ENCODE measurements at regions not wholly inside any gene's neighbourhood (a gene's known extent, or its start where the extent isn't known, plus 50 kb on each side); places are given as distances from the start of the nearest gene placed in this dataset.
A peak's percentile ranks its signal among the peaks of the same experiment; 100 is the strongest.

DNA sequence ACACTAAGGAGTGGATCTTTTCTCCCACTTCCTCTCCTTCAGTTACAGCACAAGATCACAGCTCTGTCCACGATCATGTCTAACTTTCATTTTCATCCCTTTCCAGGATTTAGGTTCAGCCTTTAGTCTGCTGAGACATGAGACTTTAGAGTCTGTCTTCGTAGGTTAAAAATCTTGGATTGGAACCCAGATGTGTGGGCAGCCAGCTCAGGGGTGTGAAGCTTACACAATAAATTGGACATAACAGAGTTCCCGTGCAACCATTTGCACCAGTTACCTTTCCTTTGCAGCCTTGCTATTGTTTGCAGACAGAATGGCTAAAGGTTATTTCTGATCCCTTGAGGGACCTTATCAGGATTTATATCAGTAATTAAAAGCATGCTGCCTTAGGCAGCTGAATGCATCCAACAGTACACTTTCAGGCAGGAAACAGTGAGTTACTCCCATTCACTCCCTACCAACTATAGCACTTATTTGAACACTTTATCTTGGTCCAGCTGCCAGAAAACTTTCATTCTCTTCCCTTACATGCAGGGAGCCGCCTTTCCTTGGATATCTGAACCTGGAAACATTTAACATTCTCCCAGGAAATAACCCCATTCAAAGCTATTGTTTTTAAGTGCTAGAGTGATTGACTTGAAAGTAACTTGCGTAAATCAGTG lies 87.3 kb downstream of the TMEM100 start:
- ChIA-PET POLR2A (no interaction called here), CTCF (interaction anchor here (0.7 to 1.5 kb wide), 4 partner anchors 34 to 135 kb away, joined by 3 to 6 read pairs (median 4); no protein-coding TSS in a partner anchor)
- no peak for FAIRE-seq
- H3K4me1 ChIP-seq (ENCODE audit: control insufficient read depth, extremely low read depth, insufficient read depth, low read length) = no peaks in the 10 kb centered on the region
- H2AFZ ChIP-seq (ENCODE audit: low read depth, low read length) = no peak overlapping the region
- H4K20me1 ChIP-seq (replicated peaks; ENCODE audit: control insufficient read depth, extremely low read depth, insufficient read depth, low read length) = no peaks in the 10 kb centered on the region
- dilution Hi-C loops (cut with MboI; ENCODE audit: extremely low pct_ligation_motif_present, low sequenced_read_pairs) = no loop called here
- intact Hi-C loops (cut with micrococcal nuclease) = no loop called here
- DNase-seq (ENCODE audit: low read depth, low spot score) = peak; percentile 42
- no peaks in the 10 kb centered on the region for H3K9me3 ChIP-seq (replicated peaks; ENCODE audit: control insufficient read depth, insufficient read depth, low read length)
- H3K9ac ChIP-seq (replicated peaks; ENCODE audit: extremely low read depth, insufficient read depth, low read length) = no peak overlapping the region
- no peaks in the 10 kb centered on the region for H3K27me3 ChIP-seq (ENCODE audit: control insufficient read depth in 2 of 2, insufficient read depth in 2 of 2, low read length in 2 of 2)
- H3K9me1 ChIP-seq (replicated peaks; ENCODE audit: control insufficient read depth, extremely low read depth, insufficient read depth, low read length) = no peaks in the 10 kb centered on the region
- H3K4me3 ChIP-seq (replicated peaks in 1 of 3; ENCODE audit: insufficient read depth in 1 of 3, low read depth in 1 of 3, low read length in 3 of 3) = no peak overlapping the region
- no peaks in the 10 kb centered on the region for H3K79me2 ChIP-seq (ENCODE audit: control insufficient read depth, insufficient read depth, low read length)
- H3K4me2 ChIP-seq (ENCODE audit: insufficient read depth, low read length) = no peak overlapping the region
- no peaks in the 10 kb centered on the region for H3K36me3 ChIP-seq (ENCODE audit: control insufficient read depth in 2 of 2, extremely low read depth in 1 of 2, insufficient read depth in 2 of 2, low read length in 2 of 2)
- no peak for TF ChIP-seq POLR2AphosphoS5 (IDR thresholded peaks at IDR 0.05; ENCODE audit: insufficient read depth, low read depth, low read length)
- no peak for TF ChIP-seq GATA2 (IDR thresholded peaks at IDR 0.05; ENCODE audit: insufficient read depth, insufficient read length, low read depth, low read length)
- no peak for TF ChIP-seq MAX (IDR thresholded peaks at IDR 0.05; ENCODE audit: insufficient read depth, insufficient read length)
- TF ChIP-seq FOS (IDR thresholded peaks at IDR 0.05; ENCODE audit: borderline replicate concordance, insufficient read depth, low read length) = no peak
- TF ChIP-seq POLR2A (IDR thresholded peaks at IDR 0.05; ENCODE audit: low read depth, low read length) = no peak
- no peak for TF ChIP-seq JUN (IDR thresholded peaks at IDR 0.05; ENCODE audit: borderline replicate concordance, insufficient read depth, insufficient read length, low read depth)
- TF ChIP-seq EZH2 (IDR thresholded peaks at IDR 0.05; ENCODE audit: borderline replicate concordance, low read depth, low read length, severe bottlenecking) = no peak
- TF ChIP-seq, protein P1, sequence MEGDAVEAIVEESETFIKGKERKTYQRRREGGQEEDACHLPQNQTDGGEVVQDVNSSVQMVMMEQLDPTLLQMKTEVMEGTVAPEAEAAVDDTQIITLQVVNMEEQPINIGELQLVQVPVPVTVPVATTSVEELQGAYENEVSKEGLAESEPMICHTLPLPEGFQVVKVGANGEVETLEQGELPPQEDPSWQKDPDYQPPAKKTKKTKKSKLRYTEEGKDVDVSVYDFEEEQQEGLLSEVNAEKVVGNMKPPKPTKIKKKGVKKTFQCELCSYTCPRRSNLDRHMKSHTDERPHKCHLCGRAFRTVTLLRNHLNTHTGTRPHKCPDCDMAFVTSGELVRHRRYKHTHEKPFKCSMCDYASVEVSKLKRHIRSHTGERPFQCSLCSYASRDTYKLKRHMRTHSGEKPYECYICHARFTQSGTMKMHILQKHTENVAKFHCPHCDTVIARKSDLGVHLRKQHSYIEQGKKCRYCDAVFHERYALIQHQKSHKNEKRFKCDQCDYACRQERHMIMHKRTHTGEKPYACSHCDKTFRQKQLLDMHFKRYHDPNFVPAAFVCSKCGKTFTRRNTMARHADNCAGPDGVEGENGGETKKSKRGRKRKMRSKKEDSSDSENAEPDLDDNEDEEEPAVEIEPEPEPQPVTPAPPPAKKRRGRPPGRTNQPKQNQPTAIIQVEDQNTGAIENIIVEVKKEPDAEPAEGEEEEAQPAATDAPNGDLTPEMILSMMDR (IDR thresholded peaks at IDR 0.05; ENCODE audit: extremely low read depth in 1 of 2, insufficient read depth in 1 of 2, low read depth in 1 of 2, low read length in 2 of 2) = no peak
- TF ChIP-seq MYC (IDR thresholded peaks at IDR 0.05; ENCODE audit: low read depth, low read length) = no peak
- H3K27ac ChIP-seq (ENCODE audit: insufficient read depth, low read depth, low read length) = no peak overlapping the region
- BruUV-seq (replicated peaks) = no TSS peak
